HCT116 (cell line): ENCODE measurements at regions not wholly inside any gene's neighbourhood (a gene's known extent, or its start where the extent isn't known, plus 50 kb on each side); places are given as distances from the start of the nearest gene placed in this dataset.

Experiments
- ATAC-seq: fragments of 200-7000 bp; cut with Tn5 transposase; 2 replicates; pipeline ENCODE4 v1.9.1; 2020; ENCODE audit warnings: mild to moderate bottlenecking, moderate library complexity
- BruUV-seq: library from RNA; stranded (reverse); fragments of 400-500 nt; replicated peaks from 2 replicates; lab custom pipeline; 2021; lab: Mats Ljungman, UMichigan
- CTCF ChIA-PET: fragments of 300-600 bp; sonication (Branson Sonifier 250); formaldehyde crosslinking; loops from one replicate; lab custom pipeline; 2021; ENCODE audit warnings: antibody characterized with exemption; lab: Charles Lee
- POLR2A ChIA-PET: fragments of 300-600, 350-600 bp; sonication (Branson Sonifier 250); formaldehyde crosslinking; loops from one replicate; lab custom pipeline; 2021; ENCODE audit warnings: antibody characterized with exemption; lab: Charles Lee
- RAD21 ChIA-PET, 2 experiments: fragments of 300-600 bp; sonication (Branson Sonifier 250); formaldehyde crosslinking; loops; one replicate each; lab custom pipeline; 2023; ENCODE audit warnings: low total read pairs in 2 of 2; ENCODE audit not compliant: uncharacterized antibody in 2 of 2, unreplicated experiment in 2 of 2, low non-redundant PET in 1 of 2; lab: Charles Lee
- DNase-seq: peaks from one replicate; pipeline ENCODE4 v3.0.0-alpha.2; 2010; ENCODE audit warnings: low read depth, low spot score
- H2AFZ ChIP-seq: fragments of 200-600 bp; shearing (Covaris generic), sonication (generic); 2 replicates; pipeline ENCODE4 v1.6.1; 2017; ENCODE audit warnings: low read depth, mixed run types, mixed read lengths, antibody characterized with exemption, low read length; ENCODE audit not compliant: poor library complexity, severe bottlenecking
- H3K27ac ChIP-seq: 2 replicates; pipeline ENCODE4 v1.5.1; 2012; ENCODE audit warnings: low read depth, low read length
- H3K27me3 ChIP-seq: fragments of 200-600 bp; sonication (generic); 2 replicates; pipeline ENCODE4 v1.6.1; 2016; ENCODE audit warnings: mixed run types, low read length, mixed read lengths; ENCODE audit not compliant: insufficient read depth
- H3K36me3 ChIP-seq, 2 experiments: fragments of 200-500 bp in 1 of 2; fragments of 200-600 bp in 1 of 2; sonication (Bioruptor generic) in 1 of 2; sonication (generic) in 1 of 2; 2 replicates each; pipeline versions ENCODE4 v1.5.1 to v1.6.1; 2014 to 2016; ENCODE audit warnings: low read length in 2 of 2, inconsistent platforms in 1 of 2, mixed read lengths in 1 of 2, mixed run types in 1 of 2; ENCODE audit not compliant: insufficient read depth in 2 of 2, control insufficient read depth in 1 of 2
- H3K4me1 ChIP-seq, 2 experiments: fragments of 200-600 bp in 1 of 2; sonication (generic) in 1 of 2; 2 replicates each; pipeline versions ENCODE4 v1.5.1 to v1.6.1; 2012 to 2017; ENCODE audit warnings: low read length in 2 of 2, inconsistent platforms in 1 of 2, mild to moderate bottlenecking in 1 of 2, mixed read lengths in 1 of 2, mixed run types in 1 of 2, moderate library complexity in 1 of 2; ENCODE audit not compliant: insufficient read depth in 2 of 2, control insufficient read depth in 1 of 2
- H3K4me2 ChIP-seq: fragments of 200-600 bp; sonication (generic); 2 replicates; pipeline ENCODE4 v1.6.1; 2017; ENCODE audit warnings: mixed run types, low read length, mixed read lengths
- H3K4me3 ChIP-seq, 2 experiments: fragments of 200-600 bp in 1 of 2; sonication (generic) in 1 of 2; replicated peaks in 1 of 2; 2 replicates each; pipeline ENCODE4 v1.5.1; 2011 to 2016; ENCODE audit warnings: low read length in 2 of 2, control low read depth in 1 of 2, low read depth in 1 of 2, mild to moderate bottlenecking in 1 of 2, mixed read lengths in 1 of 2, mixed run types in 1 of 2
- H3K79me2 ChIP-seq: fragments of 200-600 bp; sonication (generic); 2 replicates; pipeline ENCODE4 v1.6.1; 2017; ENCODE audit warnings: mild to moderate bottlenecking, mixed run types, low read length, moderate library complexity, mixed read lengths; ENCODE audit not compliant: insufficient read depth
- H3K9ac ChIP-seq: fragments of 200-600 bp; sonication (generic); 2 replicates; pipeline ENCODE4 v1.6.1; 2016; ENCODE audit warnings: low read length, mixed read lengths
- H3K9me2 ChIP-seq: fragments of 200-600 bp; sonication (generic), shearing (Covaris generic); 2 replicates; pipeline ENCODE4 v1.6.1; 2017; ENCODE audit warnings: mixed run types, mild to moderate bottlenecking, moderate library complexity; ENCODE audit not compliant: insufficient read depth
- H3K9me3 ChIP-seq, 2 experiments: fragments of 200-500 bp in 1 of 2; fragments of 200-600 bp in 1 of 2; sonication (Bioruptor generic) in 1 of 2; sonication (generic) in 1 of 2; 2 replicates each; pipeline ENCODE4 v1.6.1; 2014 to 2017; ENCODE audit warnings: low read length in 2 of 2, mixed read lengths in 2 of 2, inconsistent platforms in 1 of 2, low read depth in 1 of 2, mild to moderate bottlenecking in 1 of 2, mixed run types in 1 of 2, moderate library complexity in 1 of 2; ENCODE audit not compliant: control insufficient read depth in 1 of 2, insufficient read depth in 1 of 2
- H4K20me1 ChIP-seq: fragments of 200-600 bp; sonication (generic), shearing (Covaris generic); 2 replicates; pipeline ENCODE4 v1.6.1; 2017; ENCODE audit warnings: mixed run types, mild to moderate bottlenecking, moderate library complexity; ENCODE audit not compliant: insufficient read depth
- CEBPB ChIP-seq: IDR thresholded peaks from 2 replicates; pipeline ENCODE4 v1.6.1; 2012; ENCODE audit warnings: low read depth
- EGR1 ChIP-seq: IDR thresholded peaks from 2 replicates; pipeline ENCODE4 v1.6.1; 2012; ENCODE audit warnings: low read depth
- EZH2 ChIP-seq: fragments of 200-600 bp; sonication (generic); IDR thresholded peaks from 2 replicates; pipeline ENCODE4 v1.6.1; 2017; ENCODE audit warnings: antibody characterized with exemption, mixed run types
- POLR2AphosphoS5 ChIP-seq: IDR thresholded peaks from 2 replicates; pipeline ENCODE4 v1.6.1; 2011; ENCODE audit warnings: mild to moderate bottlenecking, low read depth, low read length, moderate library complexity
- RAD21 ChIP-seq: IDR thresholded peaks from 2 replicates; pipeline ENCODE4 v1.6.1; 2012; ENCODE audit warnings: low read depth, mild to moderate bottlenecking
- SP1 ChIP-seq: IDR thresholded peaks from 2 replicates; pipeline ENCODE4 v1.6.1; 2012; ENCODE audit warnings: low read depth
- intact Hi-C: fragments of 100-400 bp; cut with micrococcal nuclease; formaldehyde crosslinking; loops from 2 replicates; pipeline ENCODE4 v1.10.0; 2022
- TF ChIP-seq, protein P1 (sequence below): IDR thresholded peaks from 2 replicates; pipeline ENCODE4 v1.6.1; 2012; ENCODE audit warnings: low read depth

- TF ChIP-seq, protein P1, sequence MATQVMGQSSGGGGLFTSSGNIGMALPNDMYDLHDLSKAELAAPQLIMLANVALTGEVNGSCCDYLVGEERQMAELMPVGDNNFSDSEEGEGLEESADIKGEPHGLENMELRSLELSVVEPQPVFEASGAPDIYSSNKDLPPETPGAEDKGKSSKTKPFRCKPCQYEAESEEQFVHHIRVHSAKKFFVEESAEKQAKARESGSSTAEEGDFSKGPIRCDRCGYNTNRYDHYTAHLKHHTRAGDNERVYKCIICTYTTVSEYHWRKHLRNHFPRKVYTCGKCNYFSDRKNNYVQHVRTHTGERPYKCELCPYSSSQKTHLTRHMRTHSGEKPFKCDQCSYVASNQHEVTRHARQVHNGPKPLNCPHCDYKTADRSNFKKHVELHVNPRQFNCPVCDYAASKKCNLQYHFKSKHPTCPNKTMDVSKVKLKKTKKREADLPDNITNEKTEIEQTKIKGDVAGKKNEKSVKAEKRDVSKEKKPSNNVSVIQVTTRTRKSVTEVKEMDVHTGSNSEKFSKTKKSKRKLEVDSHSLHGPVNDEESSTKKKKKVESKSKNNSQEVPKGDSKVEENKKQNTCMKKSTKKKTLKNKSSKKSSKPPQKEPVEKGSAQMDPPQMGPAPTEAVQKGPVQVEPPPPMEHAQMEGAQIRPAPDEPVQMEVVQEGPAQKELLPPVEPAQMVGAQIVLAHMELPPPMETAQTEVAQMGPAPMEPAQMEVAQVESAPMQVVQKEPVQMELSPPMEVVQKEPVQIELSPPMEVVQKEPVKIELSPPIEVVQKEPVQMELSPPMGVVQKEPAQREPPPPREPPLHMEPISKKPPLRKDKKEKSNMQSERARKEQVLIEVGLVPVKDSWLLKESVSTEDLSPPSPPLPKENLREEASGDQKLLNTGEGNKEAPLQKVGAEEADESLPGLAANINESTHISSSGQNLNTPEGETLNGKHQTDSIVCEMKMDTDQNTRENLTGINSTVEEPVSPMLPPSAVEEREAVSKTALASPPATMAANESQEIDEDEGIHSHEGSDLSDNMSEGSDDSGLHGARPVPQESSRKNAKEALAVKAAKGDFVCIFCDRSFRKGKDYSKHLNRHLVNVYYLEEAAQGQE = no peak
- TF ChIP-seq EZH2 (no peak), SP1 (no peak)
These were observed 96.0 kb downstream of the OLFM4 start (continued) for GRCh38 chr13:53124623-53125022.

GRCh38 chr13:53126841-53127245 is 98.2 kb downstream of the OLFM4 start:
- H3K9me3 ChIP-seq = no peaks in the 10 kb centered on the region
- H4K20me1 ChIP-seq = no peaks in the 10 kb centered on the region
- ATAC-seq (no peak), DNase-seq (no peak)
- TF ChIP-seq CEBPB (no peak), POLR2AphosphoS5 (no peak), EGR1 (no peak), RAD21 (no peak)
- H2AFZ ChIP-seq = no peak overlapping the region
- no peak overlapping the region for H3K27ac ChIP-seq
- H3K4me3 ChIP-seq = no peak overlapping the region
- ChIA-PET POLR2A (no interaction called here), CTCF (no interaction called here), RAD21 (no interaction called here)
- H3K9ac ChIP-seq = no peak overlapping the region
- no peak overlapping the region for H3K4me2 ChIP-seq
- H3K9me2 ChIP-seq = no peaks in the 10 kb centered on the region
- H3K79me2 ChIP-seq = no peaks in the 10 kb centered on the region
- intact Hi-C loops = no loop called here
- H3K27me3 ChIP-seq = no peaks in the 10 kb centered on the region
- no peaks in the 10 kb centered on the region for H3K4me1 ChIP-seq
- no TSS peak for BruUV-seq
- H3K36me3 ChIP-seq = no peaks in the 10 kb centered on the region
